HCT116 (cell line): ENCODE measurements at regions not wholly inside any gene's neighbourhood (a gene's known extent, or its start where the extent isn't known, plus 50 kb on each side); places are given as distances from the start of the nearest gene placed in this dataset.
"Not testable (repeated sequence)": the region's sequence is repeated elsewhere in the genome, so short reads cannot be mapped to it uniquely, and the experiment has no call there.

Experiments used
- POLR2A ChIP-seq: IDR thresholded peaks from 2 replicates; pipeline ENCODE4 v1.7.0; 2011; ENCODE audit warnings: borderline replicate concordance; ENCODE audit not compliant: insufficient read depth, insufficient read length; ENCODE audit errors: extremely low read depth
- TF ChIP-seq, protein P1 (sequence below): IDR thresholded peaks from 2 replicates; pipeline ENCODE4 v1.6.1; 2012
- TF ChIP-seq, protein P2 (sequence below): IDR thresholded peaks from 2 replicates; pipeline ENCODE4 v1.6.1; 2012; ENCODE audit warnings: low read depth

DNA sequence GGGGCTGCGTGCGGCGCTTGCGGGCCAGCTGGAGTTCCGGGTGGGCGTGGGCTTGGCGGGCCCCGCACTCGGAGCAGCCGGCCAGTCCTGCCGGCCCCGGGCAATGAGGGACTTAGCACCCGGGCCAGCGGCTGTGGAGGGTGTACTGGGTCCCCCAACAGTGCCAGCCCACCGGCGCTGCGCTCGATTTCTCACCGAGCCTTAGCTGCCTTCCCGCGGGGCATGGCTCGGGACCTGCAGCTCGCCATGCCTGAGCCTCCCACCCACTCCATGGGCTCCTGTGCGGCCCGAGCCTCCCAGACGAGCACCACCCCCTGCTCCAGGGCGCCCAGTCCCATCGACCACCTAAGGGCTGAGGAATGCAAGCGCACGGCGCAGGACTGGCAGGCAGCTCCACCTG, 83.8 kb downstream of the VIP start:
- TF ChIP-seq, protein P1, sequence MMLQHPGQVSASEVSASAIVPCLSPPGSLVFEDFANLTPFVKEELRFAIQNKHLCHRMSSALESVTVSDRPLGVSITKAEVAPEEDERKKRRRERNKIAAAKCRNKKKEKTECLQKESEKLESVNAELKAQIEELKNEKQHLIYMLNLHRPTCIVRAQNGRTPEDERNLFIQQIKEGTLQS, result not testable (repeated sequence)
- not testable (repeated sequence) for TF ChIP-seq POLR2A
- TF ChIP-seq, protein P2, sequence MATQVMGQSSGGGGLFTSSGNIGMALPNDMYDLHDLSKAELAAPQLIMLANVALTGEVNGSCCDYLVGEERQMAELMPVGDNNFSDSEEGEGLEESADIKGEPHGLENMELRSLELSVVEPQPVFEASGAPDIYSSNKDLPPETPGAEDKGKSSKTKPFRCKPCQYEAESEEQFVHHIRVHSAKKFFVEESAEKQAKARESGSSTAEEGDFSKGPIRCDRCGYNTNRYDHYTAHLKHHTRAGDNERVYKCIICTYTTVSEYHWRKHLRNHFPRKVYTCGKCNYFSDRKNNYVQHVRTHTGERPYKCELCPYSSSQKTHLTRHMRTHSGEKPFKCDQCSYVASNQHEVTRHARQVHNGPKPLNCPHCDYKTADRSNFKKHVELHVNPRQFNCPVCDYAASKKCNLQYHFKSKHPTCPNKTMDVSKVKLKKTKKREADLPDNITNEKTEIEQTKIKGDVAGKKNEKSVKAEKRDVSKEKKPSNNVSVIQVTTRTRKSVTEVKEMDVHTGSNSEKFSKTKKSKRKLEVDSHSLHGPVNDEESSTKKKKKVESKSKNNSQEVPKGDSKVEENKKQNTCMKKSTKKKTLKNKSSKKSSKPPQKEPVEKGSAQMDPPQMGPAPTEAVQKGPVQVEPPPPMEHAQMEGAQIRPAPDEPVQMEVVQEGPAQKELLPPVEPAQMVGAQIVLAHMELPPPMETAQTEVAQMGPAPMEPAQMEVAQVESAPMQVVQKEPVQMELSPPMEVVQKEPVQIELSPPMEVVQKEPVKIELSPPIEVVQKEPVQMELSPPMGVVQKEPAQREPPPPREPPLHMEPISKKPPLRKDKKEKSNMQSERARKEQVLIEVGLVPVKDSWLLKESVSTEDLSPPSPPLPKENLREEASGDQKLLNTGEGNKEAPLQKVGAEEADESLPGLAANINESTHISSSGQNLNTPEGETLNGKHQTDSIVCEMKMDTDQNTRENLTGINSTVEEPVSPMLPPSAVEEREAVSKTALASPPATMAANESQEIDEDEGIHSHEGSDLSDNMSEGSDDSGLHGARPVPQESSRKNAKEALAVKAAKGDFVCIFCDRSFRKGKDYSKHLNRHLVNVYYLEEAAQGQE, result not testable (repeated sequence)
